Putamen (tissue), 1 donor: ENCODE measurements at regions not wholly inside any gene's neighbourhood (a gene's known extent, or its start where the extent isn't known, plus 50 kb on each side); places are given as distances from the start of the nearest gene placed in this dataset.

Experiments used
- DNase-seq: peaks from one replicate; pipeline ENCODE4 v3.0.0-alpha.2; 2016; ENCODE audit warnings: low spot score

GRCh38 chr9:18233311-18233710 lies 240.6 kb upstream of the ADAMTSL1 start:
- DNase-seq, result no peak

- DNase-seq, result no peak
These were observed 240.0 kb upstream of the ADAMTSL1 start for GRCh38 chr9:18233776-18234445.

- DNase-seq, result no peak
These were observed 238.6 kb upstream of the ADAMTSL1 start for GRCh38 chr9:18235181-18235908.

- DNase-seq, result no peak
These were observed 237.6 kb upstream of the ADAMTSL1 start for GRCh38 chr9:18236336-18236735.

GRCh38 chr9:18237776-18238175 lies 236.2 kb upstream of the ADAMTSL1 start:
- DNase-seq, result no peak

- peak; percentile 13 for DNase-seq
These were observed 235.7 kb upstream of the ADAMTSL1 start for GRCh38 chr9:18238254-18238653.

GRCh38 chr9:18238752-18239447 lies 235.1 kb upstream of the ADAMTSL1 start:
- DNase-seq, result no peak

GRCh38 chr9:18240213-18240612 lies 233.7 kb upstream of the ADAMTSL1 start:
- no peak for DNase-seq

- no peak for DNase-seq
These were observed 228.0 kb upstream of the ADAMTSL1 start for GRCh38 chr9:18245911-18246310.

GRCh38 chr9:18250053-18250452 lies 223.9 kb upstream of the ADAMTSL1 start:
- DNase-seq, result no peak

- DNase-seq, result no peak
These were observed 220.0 kb upstream of the ADAMTSL1 start for GRCh38 chr9:18253950-18254349.

GRCh38 chr9:18255158-18255629 lies 218.8 kb upstream of the ADAMTSL1 start:
- peak; percentile 81 for DNase-seq

GRCh38 chr9:18255747-18256146 lies 218.2 kb upstream of the ADAMTSL1 start:
- DNase-seq, result no peak

GRCh38 chr9:18256568-18256967 lies 217.4 kb upstream of the ADAMTSL1 start:
- DNase-seq, result no peak

- DNase-seq, result no peak
These were observed 213.4 kb upstream of the ADAMTSL1 start for GRCh38 chr9:18260521-18260920.

- no peak for DNase-seq
These were observed 212.8 kb upstream of the ADAMTSL1 start for GRCh38 chr9:18261181-18261580.

GRCh38 chr9:18263377-18263776 lies 210.6 kb upstream of the ADAMTSL1 start:
- DNase-seq, result no peak

- DNase-seq, result no peak
These were observed 205.6 kb upstream of the ADAMTSL1 start for GRCh38 chr9:18268381-18268780.

- no peak for DNase-seq
These were observed 204.4 kb upstream of the ADAMTSL1 start for GRCh38 chr9:18269561-18269960.

- peak; percentile 3 for DNase-seq
These were observed 199.3 kb upstream of the ADAMTSL1 start for GRCh38 chr9:18274693-18275092.

- DNase-seq, result no peak
These were observed 198.5 kb upstream of the ADAMTSL1 start for GRCh38 chr9:18275313-18275990.

GRCh38 chr9:18281291-18281690 lies 192.7 kb upstream of the ADAMTSL1 start:
- DNase-seq, result no peak
